Stimulated activated naive CD8-positive, alpha-beta T cell treated with anti-CD3 and anti-CD28 coated beads, Interleukin-15, amount 100 ng/mL, for 72 hours (primary cell): ENCODE measurements at regions not wholly inside any gene's neighbourhood (a gene's known extent, or its start where the extent isn't known, plus 50 kb on each side); places are given as distances from the start of the nearest gene placed in this dataset.

Experiments
- ATAC-seq: fragments of 150-1000 bp; cut with Tn5 transposase; 2 replicates; pipeline ENCODE4 v1.10.0; 2021; ENCODE audit warnings: mild to moderate bottlenecking, moderate library complexity
- DNase-seq, 2 donors: peaks; one replicate each; pipeline ENCODE4 v3.0.0; 2021 to 2022
- H3K27ac Mint-ChIP-seq, 2 donors: one replicate each; pipeline ENCODE4 v1.8.0; 2022; ENCODE audit warnings: mild to moderate bottlenecking in 2 of 2, mixed read lengths in 2 of 2, moderate library complexity in 2 of 2
- H3K27me3 Mint-ChIP-seq: one replicate; pipeline ENCODE4 v1.8.0; 2022; ENCODE audit warnings: mixed read lengths
- H3K4me1 Mint-ChIP-seq: one replicate; pipeline ENCODE4 v1.8.0; 2022; ENCODE audit warnings: mild to moderate bottlenecking, mixed read lengths
- H3K4me3 Mint-ChIP-seq, 2 donors: one replicate each; pipeline ENCODE4 v1.8.0; 2022; ENCODE audit warnings: mild to moderate bottlenecking in 2 of 2, mixed read lengths in 2 of 2, moderate library complexity in 1 of 2
- H3K9me3 Mint-ChIP-seq, 2 donors: one replicate each; pipeline ENCODE4 v1.8.0; 2022; ENCODE audit warnings: mixed read lengths in 2 of 2

DNA sequence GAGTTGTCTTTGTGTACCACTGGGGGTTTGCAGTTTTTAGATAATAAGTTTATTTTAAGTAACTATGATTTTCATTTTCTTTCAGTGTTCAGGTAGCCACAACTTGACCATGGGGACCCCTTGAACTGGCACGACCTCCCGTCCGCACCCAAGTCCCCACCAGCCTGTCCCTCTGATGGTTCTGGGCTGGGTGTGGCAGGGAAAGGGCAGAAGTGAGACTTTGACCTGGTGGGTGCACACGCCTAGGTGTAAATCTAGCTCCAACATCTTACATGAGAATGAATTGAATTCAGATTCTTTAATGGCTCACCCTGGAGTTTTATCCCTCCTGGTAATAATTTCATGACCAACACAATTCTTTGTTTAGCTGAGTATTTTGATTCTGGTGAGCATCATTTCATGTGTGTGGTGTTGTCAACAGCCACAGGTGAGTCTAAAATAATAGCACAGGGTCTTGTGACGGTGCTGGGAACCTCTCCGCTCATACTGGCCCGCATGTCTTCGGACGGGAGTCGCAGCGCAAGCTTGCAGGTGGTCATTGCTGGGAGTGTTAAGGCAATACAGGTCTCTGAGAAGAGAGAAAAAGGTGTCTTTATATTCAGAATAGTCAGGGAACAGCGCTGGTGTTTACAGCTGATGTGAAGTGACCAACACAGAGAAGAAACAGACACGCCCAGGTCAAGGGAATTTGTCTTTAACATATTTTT lies 50.8 kb upstream of the POFUT2 start:
- no peak for DNase-seq
- H3K27ac Mint-ChIP-seq = no peak overlapping the region
- H3K9me3 Mint-ChIP-seq = peaks cover 0 to 5% of the 10 kb centered on the region in 2 donors
- H3K27me3 Mint-ChIP-seq = peaks cover 14% of the 10 kb centered on the region
- H3K4me1 Mint-ChIP-seq = no peaks in the 10 kb centered on the region
- no peak overlapping the region for H3K4me3 Mint-ChIP-seq
- no peak for ATAC-seq

GRCh38 chr21:45339421-45340402 lies 52.0 kb upstream of the POFUT2 start:
- Mint-ChIP-seq H3K4me3 (no peak overlapping the region), H3K9me3 (peaks cover 0 to 5% of the 10 kb centered on the region in 2 donors), H3K27me3 (peaks cover 21% of the 10 kb centered on the region), H3K4me1 (no peaks in the 10 kb centered on the region), H3K27ac (no peak overlapping the region)
- no peak for DNase-seq
- ATAC-seq = no peak

DNA sequence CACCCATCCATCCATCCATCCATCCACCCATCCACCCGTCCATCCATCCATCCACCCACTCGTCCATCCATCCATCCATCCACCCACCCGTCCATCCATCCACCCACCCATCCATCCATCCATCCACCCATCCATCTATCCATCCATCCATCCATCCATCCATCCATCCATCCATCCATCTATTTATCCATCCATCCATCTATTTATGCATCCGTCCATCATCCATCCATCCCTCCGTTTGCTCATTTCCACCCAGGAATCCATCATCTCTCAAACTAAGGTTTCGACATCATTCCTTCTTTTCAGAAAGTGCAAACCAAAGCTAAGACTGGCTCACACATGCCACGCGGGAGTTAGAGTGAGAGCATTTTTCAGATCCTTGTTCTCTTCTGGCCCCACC lies 52.8 kb upstream of the POFUT2 start:
- Mint-ChIP-seq H3K27ac (no peak overlapping the region), H3K4me1 (no peaks in the 10 kb centered on the region), H3K4me3 (no peak overlapping the region), H3K9me3 (peaks cover 0 to 5% of the 10 kb centered on the region in 2 donors), H3K27me3 (peaks cover 24% of the 10 kb centered on the region)
- DNase-seq = no peak
- no peak for ATAC-seq

DNA sequence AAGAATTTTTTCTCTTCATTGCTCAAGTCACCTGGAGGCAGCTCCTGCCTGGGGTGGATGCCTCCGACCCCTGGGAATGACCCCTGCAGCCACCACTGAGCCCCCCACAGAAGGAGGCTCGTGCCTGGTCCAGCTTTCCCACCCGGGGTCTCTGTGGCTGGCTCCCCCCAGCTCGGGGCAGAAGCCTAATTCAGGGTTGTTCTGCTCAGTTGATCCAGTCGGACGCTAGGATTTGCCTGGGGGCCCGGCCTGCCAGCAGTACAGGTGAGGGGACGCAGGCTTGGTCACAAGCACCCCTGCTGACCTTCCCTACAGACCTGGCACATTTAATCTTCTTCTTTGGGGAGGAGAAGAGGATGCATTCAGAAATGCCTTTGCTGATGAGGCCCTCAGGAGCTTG lies 53.6 kb upstream of the POFUT2 start:
- peaks cover 24% of the 10 kb centered on the region for H3K27me3 Mint-ChIP-seq
- no peak for DNase-seq
- H3K9me3 Mint-ChIP-seq = peaks cover 0 to 5% of the 10 kb centered on the region in 2 donors
- H3K4me1 Mint-ChIP-seq = no peaks in the 10 kb centered on the region
- no peak overlapping the region for H3K4me3 Mint-ChIP-seq
- no peak for ATAC-seq
- H3K27ac Mint-ChIP-seq = no peak overlapping the region

DNA sequence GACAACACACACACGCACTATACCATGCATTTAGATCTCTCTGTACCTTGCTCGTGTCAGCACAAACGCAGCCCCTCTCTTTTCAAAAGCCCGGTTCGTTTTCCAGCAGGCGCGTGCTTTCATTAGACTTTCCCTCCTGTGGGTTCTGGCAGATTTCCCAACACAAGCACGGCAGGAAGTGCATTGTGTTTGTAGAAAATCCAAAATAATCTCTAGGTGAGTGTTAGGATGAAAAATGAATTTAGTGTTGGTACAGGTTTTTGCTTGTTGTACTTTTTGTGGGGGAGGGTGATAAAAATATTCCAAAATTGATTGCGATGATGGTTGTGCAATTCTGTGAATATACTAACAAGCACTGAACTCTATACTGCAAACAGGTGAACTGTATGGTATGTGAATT lies 54.1 kb upstream of the POFUT2 start:
- Mint-ChIP-seq H3K9me3 (peaks cover 0 to 5% of the 10 kb centered on the region in 2 donors), H3K27ac (no peak overlapping the region), H3K4me3 (no peak overlapping the region), H3K27me3 (peaks cover 24% of the 10 kb centered on the region), H3K4me1 (no peaks in the 10 kb centered on the region)
- ATAC-seq (no peak), DNase-seq (no peak)

DNA sequence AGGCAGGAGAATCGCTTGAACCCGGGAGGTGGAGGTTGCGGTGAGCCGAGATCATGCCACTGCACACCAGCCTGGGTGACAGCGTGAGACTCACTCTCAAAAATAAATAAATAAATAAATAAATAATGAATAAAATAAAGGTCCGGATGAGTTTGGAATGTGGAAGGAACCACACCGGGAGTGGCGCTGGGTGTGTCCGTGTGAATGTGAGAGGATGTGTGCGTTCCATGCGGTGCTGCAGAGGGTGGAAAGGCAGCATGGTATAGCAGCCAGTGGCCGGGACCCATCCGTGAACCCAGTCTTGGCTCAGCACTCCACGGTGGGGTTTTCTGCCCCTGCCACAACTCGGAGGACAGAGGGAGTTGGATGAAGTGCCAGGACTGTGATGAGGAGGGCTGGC lies 56.2 kb upstream of the POFUT2 start:
- no peak overlapping the region for H3K4me3 Mint-ChIP-seq
- no peak for ATAC-seq
- peaks cover 32% of the 10 kb centered on the region for H3K27me3 Mint-ChIP-seq
- H3K27ac Mint-ChIP-seq = no peak overlapping the region
- H3K4me1 Mint-ChIP-seq = no peaks in the 10 kb centered on the region
- DNase-seq = no peak
- H3K9me3 Mint-ChIP-seq = peaks cover 0 to 5% of the 10 kb centered on the region in 2 donors

DNA sequence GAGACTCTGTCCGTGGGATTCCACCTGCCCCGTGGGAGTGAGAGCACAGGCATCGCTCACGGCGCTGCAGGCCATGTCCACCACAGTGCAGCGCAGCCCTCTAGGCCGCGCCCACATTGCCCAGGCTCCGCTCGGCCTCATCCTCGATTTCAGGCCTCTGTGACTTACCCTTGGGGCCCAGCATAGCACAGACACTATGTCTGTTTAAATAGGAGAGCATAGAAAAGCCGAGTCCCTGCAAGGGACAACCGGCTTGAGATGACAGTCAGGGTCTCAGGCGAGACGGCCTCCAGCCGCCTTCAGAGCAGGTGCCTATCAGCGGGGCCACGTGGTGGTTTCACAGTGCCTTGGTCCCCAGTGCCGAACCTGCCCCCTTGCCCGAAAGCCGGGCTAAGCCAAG lies 56.9 kb upstream of the POFUT2 start:
- peaks cover 0 to 5% of the 10 kb centered on the region in 2 donors for H3K9me3 Mint-ChIP-seq
- peaks cover 32% of the 10 kb centered on the region for H3K27me3 Mint-ChIP-seq
- no peak for ATAC-seq
- no peak for DNase-seq
- no peaks in the 10 kb centered on the region for H3K4me1 Mint-ChIP-seq
- no peak overlapping the region for H3K27ac Mint-ChIP-seq
- no peak overlapping the region for H3K4me3 Mint-ChIP-seq

- DNase-seq = no peak
- no peaks in the 10 kb centered on the region for H3K9me3 Mint-ChIP-seq
- no peak for ATAC-seq
- H3K27me3 Mint-ChIP-seq = peaks cover 21% of the 10 kb centered on the region
- peaks cover 6% of the 10 kb centered on the region for H3K4me1 Mint-ChIP-seq
- no peak overlapping the region for H3K4me3 Mint-ChIP-seq
- H3K27ac Mint-ChIP-seq = no peak overlapping the region
Observed at GRCh38 chr21:45347048-45347711, 57.8 kb upstream of the COL18A1 start.

GRCh38 chr21:45347712-45348499 lies 57.1 kb upstream of the COL18A1 start:
- no peak overlapping the region for H3K27ac Mint-ChIP-seq
- H3K9me3 Mint-ChIP-seq = no peaks in the 10 kb centered on the region
- no peak overlapping the region for H3K4me3 Mint-ChIP-seq
- peaks cover 17% of the 10 kb centered on the region for H3K27me3 Mint-ChIP-seq
- DNase-seq (no peak), ATAC-seq (no peak)
- peaks cover 6% of the 10 kb centered on the region for H3K4me1 Mint-ChIP-seq

GRCh38 chr21:45348591-45349327 lies 56.2 kb upstream of the COL18A1 start:
- no peak for DNase-seq

DNA sequence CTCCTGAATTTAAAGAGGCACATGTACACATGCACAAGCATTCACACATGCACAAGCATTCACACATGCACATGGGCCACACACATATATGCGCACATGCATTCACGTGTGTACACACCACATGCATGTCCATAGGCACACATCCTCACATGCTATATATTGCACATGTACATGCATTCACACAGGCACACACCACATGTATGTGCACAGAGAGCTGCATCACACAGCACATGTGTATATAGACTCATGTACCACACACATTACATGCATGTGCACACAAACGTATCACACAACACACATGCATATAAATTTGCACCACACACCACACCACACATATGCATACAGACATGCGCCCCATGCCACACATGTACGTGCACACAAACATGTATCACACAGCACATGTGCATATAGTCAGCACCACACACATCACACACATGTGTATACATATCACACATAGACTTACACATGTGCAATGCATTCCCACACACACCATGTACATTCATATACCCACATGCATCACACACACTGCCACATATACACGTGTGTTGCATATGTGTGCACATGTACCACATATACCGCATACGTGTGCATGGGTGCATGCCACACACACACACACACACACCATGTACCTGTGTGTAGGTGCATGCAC lies 54.6 kb upstream of the COL18A1 start:
- H3K27me3 Mint-ChIP-seq = peaks cover 30% of the 10 kb centered on the region
- DNase-seq = no peak
- H3K4me1 Mint-ChIP-seq = peaks cover 10% of the 10 kb centered on the region
- no peak for ATAC-seq
- H3K9me3 Mint-ChIP-seq = no peaks in the 10 kb centered on the region
- no peak overlapping the region for H3K27ac Mint-ChIP-seq
- no peak overlapping the region for H3K4me3 Mint-ChIP-seq

More at GRCh38 chr21:45348591-45349327, 56.2 kb upstream of the COL18A1 start:
- Mint-ChIP-seq H3K27ac (no peak overlapping the region), H3K4me1 (peaks cover 6% of the 10 kb centered on the region), H3K4me3 (no peak overlapping the region), H3K27me3 (peaks cover 25% of the 10 kb centered on the region), H3K9me3 (no peaks in the 10 kb centered on the region)
- ATAC-seq = no peak

GRCh38 chr21:45351061-45351460 lies 53.9 kb upstream of the COL18A1 start:
- Mint-ChIP-seq H3K4me3 (no peak overlapping the region), H3K27me3 (peaks cover 37% of the 10 kb centered on the region), H3K9me3 (no peaks in the 10 kb centered on the region), H3K27ac (no peak overlapping the region), H3K4me1 (peaks cover 17% of the 10 kb centered on the region)
- DNase-seq = no peak
- ATAC-seq = no peak

GRCh38 chr21:45351526-45352275 lies 53.3 kb upstream of the COL18A1 start:
- peak overlapping the region in 1 of 2 donors; percentile 30 for H3K27ac Mint-ChIP-seq
- no peak for DNase-seq
- H3K4me3 Mint-ChIP-seq = no peak overlapping the region
- no peak for ATAC-seq
- H3K9me3 Mint-ChIP-seq = no peaks in the 10 kb centered on the region
- peaks cover 43% of the 10 kb centered on the region for H3K27me3 Mint-ChIP-seq
- peaks cover 20% of the 10 kb centered on the region for H3K4me1 Mint-ChIP-seq
